HG03139 (cell line): ENCODE measurements at regions not wholly inside any gene's neighbourhood (a gene's known extent, or its start where the extent isn't known, plus 50 kb on each side); places are given as distances from the start of the nearest gene placed in this dataset.

Experiments
- ATAC-seq: cut with Tn5 transposase; IDR thresholded peaks from one replicate; pipeline ENCODE4 v1.9.1; 2021; ENCODE audit not compliant: unreplicated experiment

GRCh38 chr11:92697461-92698312 is 271.8 kb upstream of the MTNR1B start:
- ATAC-seq: no peak

- no peak for ATAC-seq
These were observed 270.7 kb upstream of the MTNR1B start for GRCh38 chr11:92698742-92699141.

- ATAC-seq: no peak
These were observed 267.2 kb upstream of the MTNR1B start for GRCh38 chr11:92702037-92702804.

GRCh38 chr11:92702805-92703448 is 266.5 kb upstream of the MTNR1B start:
- ATAC-seq: no peak

GRCh38 chr11:92703449-92703830 is 266.0 kb upstream of the MTNR1B start:
- no peak for ATAC-seq

GRCh38 chr11:92707173-92707619 is 262.3 kb upstream of the MTNR1B start:
- ATAC-seq: no peak

- ATAC-seq: no peak
These were observed 261.8 kb upstream of the MTNR1B start for GRCh38 chr11:92707665-92708064.

- no peak for ATAC-seq
These were observed 260.1 kb upstream of the MTNR1B start for GRCh38 chr11:92709329-92709728.

GRCh38 chr11:92711926-92712325 is 257.5 kb upstream of the MTNR1B start:
- ATAC-seq: no peak

- no peak for ATAC-seq
These were observed 255.3 kb upstream of the MTNR1B start for GRCh38 chr11:92714111-92714510.

GRCh38 chr11:92717240-92717639 is 252.2 kb upstream of the MTNR1B start:
- no peak for ATAC-seq

- no peak for ATAC-seq
These were observed 249.1 kb upstream of the MTNR1B start for GRCh38 chr11:92720385-92720784.

GRCh38 chr11:92725352-92725751 is 244.1 kb upstream of the MTNR1B start:
- no peak for ATAC-seq

- ATAC-seq: no peak
These were observed 242.3 kb upstream of the MTNR1B start for GRCh38 chr11:92727123-92727522.

GRCh38 chr11:92727769-92728168 is 241.7 kb upstream of the MTNR1B start:
- no peak for ATAC-seq

GRCh38 chr11:92728628-92729027 is 240.8 kb upstream of the MTNR1B start:
- ATAC-seq: no peak

- no peak for ATAC-seq
These were observed 234.4 kb upstream of the MTNR1B start for GRCh38 chr11:92735039-92735438.

GRCh38 chr11:92738276-92738675 is 231.2 kb upstream of the MTNR1B start:
- no peak for ATAC-seq

- ATAC-seq: no peak
These were observed 230.4 kb upstream of the MTNR1B start for GRCh38 chr11:92739041-92739440.

GRCh38 chr11:92739491-92739890 is 230.0 kb upstream of the MTNR1B start:
- ATAC-seq: no peak

- ATAC-seq: no peak
These were observed 229.2 kb upstream of the MTNR1B start for GRCh38 chr11:92740276-92740675.
